K562 (cell line): ENCODE measurements at regions not wholly inside any gene's neighbourhood (a gene's known extent, or its start where the extent isn't known, plus 50 kb on each side); places are given as distances from the start of the nearest gene placed in this dataset.

ENCODE experiments used
- ATAC-seq: fragments of 200-7000 bp; cut with Tn5 transposase; 3 replicates; pipeline ENCODE4 v1.9.1; 2020; ENCODE audit warnings: moderate library complexity
- BruUV-seq: library from RNA; stranded (reverse); fragments of 400-500 nt; replicated peaks from 2 replicates; lab custom pipeline; 2021; lab: Mats Ljungman, UMichigan
- CTCF ChIA-PET: fragments of 300-600 bp; formaldehyde crosslinking; extraction: SDS; loops from one replicate; lab custom pipeline; 2021; ENCODE audit warnings: low intra/inter-chr PET ratio; lab: Yijun Ruan, JAX
- POLR2A ChIA-PET: fragments of 300-600, 350-650 bp; sonication (Branson Sonifier 250); formaldehyde crosslinking; extraction: SDS; loops from one replicate; lab custom pipeline; 2021; ENCODE audit warnings: antibody characterized with exemption, inconsistent platforms; lab: Yijun Ruan, JAX
- DNase-seq, 4 experiments: peaks; one replicate each; pipeline versions ENCODE4 v3.0.0 to v3.0.0-alpha.2; 2011 to 2018; ENCODE audit warnings: low spot score in 3 of 4, mixed read lengths in 3 of 4; ENCODE audit errors: extremely low read depth in 1 of 4
- FAIRE-seq: peaks from 2 replicates; lab custom pipeline; 2011; peaks lifted over from hg19 to GRCh38; lab: Jason Lieb, UNC
- H2AFZ ChIP-seq: 2 replicates; pipeline ENCODE4 v1.6.0; 2011; ENCODE audit warnings: low read depth, low read length, control low read depth, inconsistent platforms
- H3K27ac ChIP-seq: fragments of 200-600 bp; 3 replicates; pipeline ENCODE4 v1.8.0; 2011; ENCODE audit warnings: low read depth, mild to moderate bottlenecking, control low read depth, inconsistent platforms, low read length, moderate library complexity, mixed read lengths; ENCODE audit errors: extremely low read depth
- H3K27me3 ChIP-seq, 2 experiments: fragments of 300-600 bp in 1 of 2; 2 replicates in 1 of 2; 3 replicates in 1 of 2; pipeline versions ENCODE4 v1.6.0 to v1.8.0; 2011; ENCODE audit warnings: inconsistent platforms in 2 of 2, low read length in 2 of 2, mild to moderate bottlenecking in 1 of 2, mixed read lengths in 1 of 2, moderate library complexity in 1 of 2; ENCODE audit not compliant: control insufficient read depth in 2 of 2, insufficient read depth in 2 of 2
- H3K36me3 ChIP-seq: fragments of 300-600 bp; 3 replicates; pipeline ENCODE4 v1.8.0; 2011; ENCODE audit warnings: mild to moderate bottlenecking, low read length, inconsistent platforms; ENCODE audit not compliant: control insufficient read depth, insufficient read depth
- H3K4me1 ChIP-seq, 2 experiments: fragments of 200-600 bp in 1 of 2; replicated peaks in 1 of 2; 2 replicates in 1 of 2; 3 replicates in 1 of 2; pipeline versions ENCODE4 v1.5.1 to v1.8.0; 2011; ENCODE audit warnings: inconsistent platforms in 2 of 2, low read length in 2 of 2, mild to moderate bottlenecking in 1 of 2, mixed read lengths in 1 of 2, moderate library complexity in 1 of 2; ENCODE audit not compliant: control insufficient read depth in 2 of 2, insufficient read depth in 2 of 2
- H3K4me2 ChIP-seq: 2 replicates; pipeline ENCODE4 v1.6.1; 2011; ENCODE audit warnings: low read length, control low read depth, inconsistent platforms, mixed read lengths; ENCODE audit not compliant: insufficient read depth
- H3K4me3 ChIP-seq: fragments of 200-600 bp; sonication (generic), shearing (Covaris generic); 2 replicates; pipeline ENCODE4 v1.5.1; 2016; ENCODE audit warnings: control low read depth, inconsistent platforms
- H3K79me2 ChIP-seq: fragments of 200-600 bp; 3 replicates; pipeline ENCODE4 v1.8.0; 2011; ENCODE audit warnings: low read length, inconsistent platforms; ENCODE audit not compliant: control insufficient read depth, insufficient read depth
- H3K9ac ChIP-seq, 2 experiments: 2 replicates each; pipeline versions ENCODE4 v1.6.0 to v1.6.1; 2011; ENCODE audit warnings: low read depth in 2 of 2, low read length in 2 of 2, control low read depth in 1 of 2, inconsistent platforms in 1 of 2, mild to moderate bottlenecking in 1 of 2, mixed read lengths in 1 of 2; ENCODE audit not compliant: insufficient read depth in 1 of 2
- H3K9me1 ChIP-seq: one replicate; pipeline ENCODE4 v1.6.0; 2011; ENCODE audit warnings: inconsistent platforms, mild to moderate bottlenecking, low read length, moderate library complexity; ENCODE audit not compliant: control insufficient read depth, insufficient read depth
- H3K9me3 ChIP-seq: replicated peaks from 2 replicates; pipeline ENCODE4 v1.5.1; 2011; ENCODE audit warnings: low read depth, low read length, inconsistent platforms; ENCODE audit not compliant: control insufficient read depth, insufficient read depth
- H4K20me1 ChIP-seq: replicated peaks from 2 replicates; pipeline ENCODE4 v1.6.1; 2011; ENCODE audit warnings: low read length, inconsistent platforms, mixed read lengths; ENCODE audit not compliant: control insufficient read depth, insufficient read depth
- BRD4 ChIP-seq: fragments of 200-600 bp; sonication (generic); IDR thresholded peaks from 2 replicates; pipeline ENCODE4 v1.6.1; 2017; ENCODE audit warnings: inconsistent platforms
- CCAR2 ChIP-seq: fragments of 200-400 bp; formaldehyde crosslinking; IDR thresholded peaks from 2 replicates; pipeline ENCODE4 v1.6.1; 2017; ENCODE audit warnings: mild to moderate bottlenecking, low read depth, low read length
- CHD4 ChIP-seq: fragments of 200-600 bp; sonication (generic); IDR thresholded peaks from 3 replicates; pipeline ENCODE4 v1.6.1; 2012; ENCODE audit warnings: low read depth, mild to moderate bottlenecking, mixed read lengths, low read length, inconsistent platforms; ENCODE audit not compliant: insufficient read depth, insufficient replicate concordance, poor library complexity, severe bottlenecking
- HDAC2 ChIP-seq: fragments of 450-650 bp; IDR thresholded peaks from 2 replicates; pipeline ENCODE4 v1.6.1; 2016; ENCODE audit warnings: mild to moderate bottlenecking
- KAT8 ChIP-seq: fragments of 450-650 bp; IDR thresholded peaks from 2 replicates; pipeline ENCODE4 v1.6.1; 2016; ENCODE audit warnings: low read depth, mild to moderate bottlenecking
- NCOA4 ChIP-seq: fragments of 450-650 bp; IDR thresholded peaks from 2 replicates; pipeline ENCODE4 v1.6.1; 2018; ENCODE audit warnings: mild to moderate bottlenecking; ENCODE audit not compliant: partially characterized antibody
- NFYB ChIP-seq: IDR thresholded peaks from 2 replicates; pipeline ENCODE4 v1.6.1; 2011; ENCODE audit warnings: mild to moderate bottlenecking, moderate library complexity; ENCODE audit not compliant: insufficient read length; ENCODE audit errors: extremely low read depth
- SP1 ChIP-seq: sonication (generic); formaldehyde crosslinking; IDR thresholded peaks from 2 replicates; pipeline ENCODE4 v1.8.1; 2022; ENCODE audit warnings: mild to moderate bottlenecking, missing genetic modification reagents
- SRSF9 ChIP-seq: fragments of 200-400 bp; formaldehyde crosslinking; IDR thresholded peaks from 2 replicates; pipeline ENCODE4 v1.6.1; 2017; ENCODE audit warnings: low read depth, low read length, borderline replicate concordance
- STAT5B ChIP-seq: fragments of 250-450 bp; sonication (Bioruptor Pico); IDR thresholded peaks from 2 replicates; pipeline ENCODE4 v1.8.0; 2021; ENCODE audit warnings: mild to moderate bottlenecking, inconsistent platforms
- ZBED1 ChIP-seq: IDR thresholded peaks from 2 replicates; pipeline ENCODE4 v1.6.1; 2014
- ZC3H8 ChIP-seq: fragments of 450-650 bp; IDR thresholded peaks from 2 replicates; pipeline ENCODE4 v1.6.1; 2017
- ZNF224 ChIP-seq: sonication (generic); formaldehyde crosslinking; IDR thresholded peaks from 2 replicates; pipeline ENCODE4 v1.8.0; 2022; ENCODE audit warnings: mild to moderate bottlenecking, missing genetic modification reagents
- ZNF780A ChIP-seq: fragments of 250-450 bp; sonication (Bioruptor Pico); IDR thresholded peaks from 2 replicates; pipeline ENCODE4 v1.5.0; 2021; ENCODE audit warnings: mild to moderate bottlenecking
- WGBS: fragments of 100-300 bp; shearing (Covaris generic); methylation state at CpG from one replicate; pipeline ENCODE4 v1.1.6; 2016; ENCODE audit warnings: low coverage, mixed read lengths; ENCODE audit not compliant: insufficient coverage; ENCODE audit errors: missing lambda C conversion rate; 5-methylcytosine and 5-hydroxymethylcytosine counted together
- in situ Hi-C: fragments of 300-500 bp; cut with MboI; formaldehyde crosslinking; loops from 4 replicates; pipeline ENCODE4 v1.15.0; 2018; ENCODE audit warnings: inconsistent platforms, mixed read lengths
- intact Hi-C: fragments of 100-400 bp; cut with micrococcal nuclease; formaldehyde crosslinking; loops from 2 replicates; pipeline ENCODE4 v1.14.2; 2022

- CTCF ChIA-PET = no interaction called here
- Histone ChIP-seq H2AFZ (no peak overlapping the region), H4K20me1 (no peaks in the 10 kb centered on the region), H3K4me3 (no peak overlapping the region), H3K9me3 (no peaks in the 10 kb centered on the region), H3K79me2 (no peaks in the 10 kb centered on the region), H3K27ac (no peak overlapping the region), H3K36me3 (no peaks in the 10 kb centered on the region), H3K9ac (no peak overlapping the region), H3K27me3 (no peaks in the 10 kb centered on the region), H3K9me1 (no peaks in the 10 kb centered on the region), H3K4me1 (no peaks in the 10 kb centered on the region), H3K4me2 (no peak overlapping the region)
- in situ Hi-C loops = no loop called here
- intact Hi-C loops = loop anchor here (10.0 kb wide), 1 partner anchor 185 kb away; no protein-coding TSS in a partner anchor
- DNase-seq (no peak), ATAC-seq (no peak), FAIRE-seq (no peak)
- WGBS = 0% methylated on average over 5 of the region's 5 CpGs
- POLR2A ChIA-PET = no interaction called here
- TF ChIP-seq SP1 (CRISPR knock-in tag) (no peak), ZC3H8 (no peak), SRSF9 (no peak), NFYB (no peak), ZBED1 (no peak), KAT8 (no peak), BRD4 (no peak), NCOA4 (no peak), CCAR2 (no peak), ZNF224 (CRISPR knock-in tag) (no peak), ZNF780A (no peak), STAT5B (CRISPR knock-in tag) (no peak), CHD4 (no peak), HDAC2 (no peak)
- BruUV-seq = no TSS peak
Measured at GRCh38 chr16:80459966-80460365, 80.8 kb upstream of the DYNLRB2 start.
